OCI-LY1 (cell line): ENCODE measurements at regions not wholly inside any gene's neighbourhood (a gene's known extent, or its start where the extent isn't known, plus 50 kb on each side); places are given as distances from the start of the nearest gene placed in this dataset.

Experiments used
- H2AFZ ChIP-seq: fragments of 200-600 bp; sonication (generic), shearing (Covaris generic); 2 replicates; pipeline ENCODE4 v1.6.0; 2014; ENCODE audit warnings: antibody characterized with exemption, mild to moderate bottlenecking, low read length
- H3F3A ChIP-seq: fragments of 200-600 bp; sonication (generic), shearing (Covaris generic); 2 replicates; pipeline ENCODE4 v1.6.0; 2014; ENCODE audit warnings: mild to moderate bottlenecking, antibody characterized with exemption, low read length, moderate library complexity; ENCODE audit not compliant: insufficient read depth
- H3K27ac ChIP-seq: fragments of 200-600 bp; sonication (generic); 2 replicates; pipeline ENCODE4 v1.5.1; 2014; ENCODE audit warnings: low read length, mixed run types, mild to moderate bottlenecking, low read depth; ENCODE audit not compliant: poor library complexity, severe bottlenecking
- H3K27me3 ChIP-seq: fragments of 200-600 bp; sonication (generic); 2 replicates; pipeline ENCODE4 v1.6.0; 2014; ENCODE audit warnings: antibody characterized with exemption, mild to moderate bottlenecking, low read length, moderate library complexity; ENCODE audit not compliant: insufficient read depth
- H3K36me3 ChIP-seq: fragments of 200-600 bp; sonication (generic); 2 replicates; pipeline ENCODE4 v1.6.1; 2014; ENCODE audit warnings: mild to moderate bottlenecking, antibody characterized with exemption, low read length, moderate library complexity, mixed read lengths; ENCODE audit not compliant: insufficient read depth
- H3K4me1 ChIP-seq: fragments of 200-600 bp; sonication (generic); 2 replicates; pipeline ENCODE4 v1.5.1; 2014; ENCODE audit warnings: mild to moderate bottlenecking, low read length, moderate library complexity; ENCODE audit not compliant: insufficient read depth, severe bottlenecking
- H3K4me2 ChIP-seq: fragments of 200-600 bp; sonication (generic), shearing (Covaris generic); 2 replicates; pipeline ENCODE4 v1.6.1; 2014; ENCODE audit warnings: low read length
- H3K4me3 ChIP-seq: fragments of 200-600 bp; sonication (generic); 2 replicates; pipeline ENCODE4 v1.5.1; 2014; ENCODE audit warnings: low read length, low read depth, mild to moderate bottlenecking, mixed read lengths; ENCODE audit not compliant: poor library complexity, severe bottlenecking
- H3K79me2 ChIP-seq: fragments of 200-600 bp; shearing (Covaris generic); 2 replicates; pipeline ENCODE4 v1.6.1; 2016; ENCODE audit warnings: mixed run types, low read length, mixed read lengths; ENCODE audit not compliant: insufficient read depth
- H3K9ac ChIP-seq: fragments of 200-600 bp; sonication (generic), shearing (Covaris generic); 2 replicates; pipeline ENCODE4 v1.6.1; 2014; ENCODE audit warnings: mild to moderate bottlenecking, low read length, mixed read lengths
- H3K9me2 ChIP-seq: fragments of 200-600 bp; sonication (generic), shearing (Covaris generic); 2 replicates; pipeline ENCODE4 v1.6.1; 2014; ENCODE audit warnings: low read depth, mild to moderate bottlenecking, low read length, mixed read lengths
- H3K9me3 ChIP-seq: fragments of 200-600 bp; shearing (Covaris generic); 2 replicates; pipeline ENCODE4 v1.6.1; 2014; ENCODE audit warnings: low read length, mixed read lengths
- H4K20me1 ChIP-seq: fragments of 200-600 bp; sonication (generic), shearing (Covaris generic); 2 replicates; pipeline ENCODE4 v1.6.0; 2016; ENCODE audit warnings: mild to moderate bottlenecking, low read length; ENCODE audit not compliant: insufficient read depth
- CTCF ChIP-seq: fragments of 200-600 bp; sonication (generic), shearing (Covaris generic); IDR thresholded peaks from 2 replicates; pipeline ENCODE4 v1.5.1; 2017; ENCODE audit warnings: mild to moderate bottlenecking, antibody characterized with exemption, low read length, moderate library complexity, mixed read lengths
- EZH2 ChIP-seq: fragments of 200-600 bp; sonication (generic), shearing (Covaris generic); IDR thresholded peaks from 2 replicates; pipeline ENCODE4 v1.8.0; 2017; ENCODE audit warnings: borderline replicate concordance, mixed run types, mild to moderate bottlenecking, antibody characterized with exemption, low read length, moderate library complexity, mixed read lengths

- Histone ChIP-seq H3F3A (no peaks in the 10 kb centered on the region), H3K4me3 (no peak overlapping the region), H3K9me2 (no peaks in the 10 kb centered on the region), H3K36me3 (no peaks in the 10 kb centered on the region), H3K9ac (no peak overlapping the region), H4K20me1 (no peaks in the 10 kb centered on the region), H2AFZ (no peak overlapping the region), H3K4me2 (no peak overlapping the region), H3K9me3 (no peaks in the 10 kb centered on the region), H3K79me2 (no peaks in the 10 kb centered on the region), H3K4me1 (no peaks in the 10 kb centered on the region), H3K27ac (no peak overlapping the region), H3K27me3 (no peaks in the 10 kb centered on the region; the same call in 1 of the 2 replicates)
- no peak for TF ChIP-seq CTCF
- TF ChIP-seq EZH2 = no peak
Measured at GRCh38 chr20:40787941-40788340, 98.9 kb upstream of the MAFB start.

- Histone ChIP-seq H3K4me2 (no peak overlapping the region), H3K9me2 (no peaks in the 10 kb centered on the region), H4K20me1 (no peaks in the 10 kb centered on the region), H3K9ac (no peak overlapping the region), H3K27me3 (no peaks in the 10 kb centered on the region), H3K4me1 (peaks cover 3% of the 10 kb centered on the region), H3K27ac (no peak overlapping the region), H2AFZ (no peak overlapping the region), H3K79me2 (no peaks in the 10 kb centered on the region), H3K9me3 (no peaks in the 10 kb centered on the region), H3K4me3 (no peak overlapping the region), H3K36me3 (no peaks in the 10 kb centered on the region), H3F3A (no peaks in the 10 kb centered on the region)
- TF ChIP-seq EZH2 (no peak), CTCF (peak; percentile 86)
Measured at GRCh38 chr20:40797425-40797824, 108.4 kb upstream of the MAFB start.

- TF ChIP-seq CTCF = no peak
- no peak for TF ChIP-seq EZH2
- Histone ChIP-seq H2AFZ (no peak overlapping the region), H3K9ac (no peak overlapping the region), H3K4me1 (peaks cover 3% of the 10 kb centered on the region), H3K36me3 (no peaks in the 10 kb centered on the region), H3K9me2 (no peaks in the 10 kb centered on the region), H3F3A (no peaks in the 10 kb centered on the region), H3K9me3 (no peaks in the 10 kb centered on the region), H3K4me2 (no peak overlapping the region), H3K27me3 (no peaks in the 10 kb centered on the region), H3K27ac (no peak overlapping the region), H4K20me1 (no peaks in the 10 kb centered on the region), H3K4me3 (no peak overlapping the region), H3K79me2 (no peaks in the 10 kb centered on the region)
Measured at GRCh38 chr20:40798066-40798465, 109.0 kb upstream of the MAFB start.
